ENCODE measurements at regions not wholly inside any gene's neighbourhood (a gene's known extent, or its start where the extent isn't known, plus 50 kb on each side); places are given as distances from the start of the nearest gene placed in this dataset.

- no peak for TF ChIP-seq CREB1 (IDR thresholded peaks at IDR 0.05; ENCODE audit: low read depth)
- TF ChIP-seq FOXM1 (IDR thresholded peaks at IDR 0.05; ENCODE audit: borderline replicate concordance, low read depth), result no peak
- TF ChIP-seq RAD21 (IDR thresholded peaks at IDR 0.05; ENCODE audit: low read depth), result peak; percentile 22; the same call in 1 of the 2 replicates
These were observed 215.5 kb downstream of the AEBP2 start for GRCh38 chr12:19654650-19655376.

GRCh38 chr12:19657118-19657731, 217.9 kb downstream of the AEBP2 start:
- TF ChIP-seq NFIC (IDR thresholded peaks at IDR 0.05) (no peak), EP300 (IDR thresholded peaks at IDR 0.05; ENCODE audit: borderline replicate concordance) (no peak), EGR1 (IDR thresholded peaks at IDR 0.05) (no peak), FOXM1 (IDR thresholded peaks at IDR 0.05; ENCODE audit: borderline replicate concordance, low read depth) (no peak), CEBPB (IDR thresholded peaks at IDR 0.05) (no peak), REST (IDR thresholded peaks at IDR 0.05; ENCODE audit: low read depth) (no peak), TCF12 (IDR thresholded peaks at IDR 0.05; ENCODE audit: low read depth) (no peak), TEAD4 (IDR thresholded peaks at IDR 0.05) (no peak), YY1 (IDR thresholded peaks at IDR 0.05; ENCODE audit: low read depth) (no peak), ZBTB7A (IDR thresholded peaks at IDR 0.05; ENCODE audit: low read depth) (no peak), MAX (IDR thresholded peaks at IDR 0.05) (no peak), RAD21 (IDR thresholded peaks at IDR 0.05; ENCODE audit: low read depth) (no peak), USF1 (IDR thresholded peaks at IDR 0.05) (no peak), TAF1 (IDR thresholded peaks at IDR 0.05; ENCODE audit: low read depth) (no peak), CREB1 (IDR thresholded peaks at IDR 0.05; ENCODE audit: low read depth) (no peak)

- TF ChIP-seq USF1 (IDR thresholded peaks at IDR 0.05), result no peak
- no peak for TF ChIP-seq MAX (IDR thresholded peaks at IDR 0.05)
- no peak for TF ChIP-seq CEBPB (IDR thresholded peaks at IDR 0.05)
These were observed 218.4 kb downstream of the AEBP2 start for GRCh38 chr12:19657732-19658130.

GRCh38 chr12:19659086-19659485, 219.8 kb downstream of the AEBP2 start:
- TF ChIP-seq MAX (IDR thresholded peaks at IDR 0.05) (no peak), TEAD4 (IDR thresholded peaks at IDR 0.05) (no peak), YY1 (IDR thresholded peaks at IDR 0.05; ENCODE audit: low read depth) (no peak), RAD21 (IDR thresholded peaks at IDR 0.05; ENCODE audit: low read depth) (no peak), CREB1 (IDR thresholded peaks at IDR 0.05; ENCODE audit: low read depth) (no peak), EP300 (IDR thresholded peaks at IDR 0.05; ENCODE audit: borderline replicate concordance) (no peak), USF1 (IDR thresholded peaks at IDR 0.05) (no peak), TCF12 (IDR thresholded peaks at IDR 0.05; ENCODE audit: low read depth) (no peak), FOXM1 (IDR thresholded peaks at IDR 0.05; ENCODE audit: borderline replicate concordance, low read depth) (no peak), TAF1 (IDR thresholded peaks at IDR 0.05; ENCODE audit: low read depth) (no peak), ZBTB7A (IDR thresholded peaks at IDR 0.05; ENCODE audit: low read depth) (no peak), EGR1 (IDR thresholded peaks at IDR 0.05) (no peak), NFIC (IDR thresholded peaks at IDR 0.05) (no peak), CEBPB (IDR thresholded peaks at IDR 0.05) (no peak), REST (IDR thresholded peaks at IDR 0.05; ENCODE audit: low read depth) (no peak)

GRCh38 chr12:19659501-19659900, 220.2 kb downstream of the AEBP2 start:
- no peak for TF ChIP-seq TAF1 (IDR thresholded peaks at IDR 0.05; ENCODE audit: low read depth)
- TF ChIP-seq TEAD4 (IDR thresholded peaks at IDR 0.05), result no peak
- no peak for TF ChIP-seq MAX (IDR thresholded peaks at IDR 0.05)
- TF ChIP-seq NFIC (IDR thresholded peaks at IDR 0.05), result no peak
- TF ChIP-seq TCF12 (IDR thresholded peaks at IDR 0.05; ENCODE audit: low read depth), result no peak
- TF ChIP-seq REST (IDR thresholded peaks at IDR 0.05; ENCODE audit: low read depth), result no peak
- TF ChIP-seq FOXM1 (IDR thresholded peaks at IDR 0.05; ENCODE audit: borderline replicate concordance, low read depth), result no peak
- TF ChIP-seq CEBPB (IDR thresholded peaks at IDR 0.05), result no peak
- TF ChIP-seq EGR1 (IDR thresholded peaks at IDR 0.05), result no peak
- no peak for TF ChIP-seq CREB1 (IDR thresholded peaks at IDR 0.05; ENCODE audit: low read depth)
- TF ChIP-seq EP300 (IDR thresholded peaks at IDR 0.05; ENCODE audit: borderline replicate concordance), result no peak
- TF ChIP-seq RAD21 (IDR thresholded peaks at IDR 0.05; ENCODE audit: low read depth), result no peak
- TF ChIP-seq YY1 (IDR thresholded peaks at IDR 0.05; ENCODE audit: low read depth), result no peak
- no peak for TF ChIP-seq ZBTB7A (IDR thresholded peaks at IDR 0.05; ENCODE audit: low read depth)
